LNCaP clone FGC (cell line): ENCODE measurements at regions not wholly inside any gene's neighbourhood (a gene's known extent, or its start where the extent isn't known, plus 50 kb on each side); places are given as distances from the start of the nearest gene placed in this dataset.

ENCODE experiments used
- DNase-seq: peaks from one replicate; pipeline ENCODE4 v3.0.0-alpha.2; 2011; ENCODE audit warnings: low read depth
- H3K4me3 ChIP-seq: 2 replicates; pipeline ENCODE4 v1.5.1; 2011; ENCODE audit warnings: mild to moderate bottlenecking, low read depth, low read length, control low read depth
- CTCF ChIP-seq: IDR thresholded peaks from 2 replicates; pipeline ENCODE4 v1.5.1; 2012; ENCODE audit warnings: mild to moderate bottlenecking; ENCODE audit not compliant: control insufficient read depth, insufficient read depth; ENCODE audit errors: extremely low read depth

- TF ChIP-seq CTCF = no peak
- H3K4me3 ChIP-seq = no peak overlapping the region
- DNase-seq = no peak
Observed at GRCh38 chr21:28833609-28834008, 159.1 kb downstream of the LTN1 start.

- no peak overlapping the region for H3K4me3 ChIP-seq
- peak; percentile 86 for DNase-seq
- TF ChIP-seq CTCF = no peak
Observed at GRCh38 chr21:28833182-28833581, 159.5 kb downstream of the LTN1 start.

GRCh38 chr21:28832715-28833061 is 160.0 kb downstream of the LTN1 start:
- no peak overlapping the region for H3K4me3 ChIP-seq
- DNase-seq = no peak
- no peak for TF ChIP-seq CTCF

- no peak overlapping the region for H3K4me3 ChIP-seq
- DNase-seq = no peak
- no peak for TF ChIP-seq CTCF
Observed at GRCh38 chr21:28832013-28832714, 160.5 kb downstream of the LTN1 start.

- H3K4me3 ChIP-seq = no peak overlapping the region
- no peak for DNase-seq
- no peak for TF ChIP-seq CTCF
Observed at GRCh38 chr21:28828981-28829380, 163.7 kb downstream of the LTN1 start.

GRCh38 chr21:28828021-28828420 is 164.7 kb downstream of the LTN1 start:
- H3K4me3 ChIP-seq = no peak overlapping the region
- DNase-seq = no peak
- no peak for TF ChIP-seq CTCF

- no peak overlapping the region for H3K4me3 ChIP-seq
- no peak for TF ChIP-seq CTCF
- DNase-seq = no peak
Observed at GRCh38 chr21:28827422-28827821, 165.3 kb downstream of the LTN1 start.
